Kidney (tissue), 13 donors: ENCODE measurements at regions not wholly inside any gene's neighbourhood (a gene's known extent, or its start where the extent isn't known, plus 50 kb on each side); places are given as distances from the start of the nearest gene placed in this dataset.
"Not testable (repeated sequence)": the region's sequence is repeated elsewhere in the genome, so short reads cannot be mapped to it uniquely, and the experiment has no call there.

ENCODE experiments used
- DNase-seq, 5 donors: peaks; one replicate each; pipeline ENCODE4 v3.0.0-alpha.2; 2013 to 2020
- FAIRE-seq: peaks from 2 replicates; lab custom pipeline; 2012; peaks lifted over from hg19 to GRCh38; lab: Jason Lieb, UNC
- H3K27ac ChIP-seq, 2 donors: one replicate each; pipeline ENCODE4 v1.7.0; 2013; ENCODE audit warnings: low read depth in 2 of 2, low read length in 2 of 2, inconsistent platforms in 1 of 2
- H3K27me3 ChIP-seq: one replicate; pipeline ENCODE4 v1.7.1; 2013; ENCODE audit warnings: low read length, inconsistent platforms; ENCODE audit not compliant: control insufficient read depth, insufficient read depth
- H3K36me3 ChIP-seq, 3 donors: one replicate each; pipeline versions ENCODE4 v1.7.0 to v1.7.1; 2013; ENCODE audit warnings: low read length in 3 of 3, control low read depth in 1 of 3, inconsistent platforms in 1 of 3; ENCODE audit not compliant: insufficient read depth in 3 of 3, control insufficient read depth in 2 of 3
- H3K4me1 ChIP-seq, 3 donors: one replicate each; pipeline versions ENCODE4 v1.7.0 to v1.7.1; 2013; ENCODE audit warnings: low read length in 3 of 3, inconsistent platforms in 1 of 3, low read depth in 1 of 3; ENCODE audit not compliant: control insufficient read depth in 2 of 3, insufficient read depth in 2 of 3
- H3K4me3 ChIP-seq, 3 donors: one replicate each; pipeline versions ENCODE4 v1.7.0 to v1.8.1; 2013; ENCODE audit warnings: low read length in 3 of 3, control low read depth in 1 of 3, inconsistent platforms in 1 of 3
- H3K9ac ChIP-seq, 3 donors: one replicate each; pipeline versions ENCODE4 v1.7.0 to v1.7.1; 2013; ENCODE audit warnings: low read length in 3 of 3, control low read depth in 1 of 3, inconsistent platforms in 1 of 3
- H3K9me3 ChIP-seq, 3 donors: one replicate each; pipeline versions ENCODE4 v1.7.0 to v1.7.1; 2013; ENCODE audit warnings: low read length in 3 of 3, control low read depth in 1 of 3, inconsistent platforms in 1 of 3; ENCODE audit not compliant: control insufficient read depth in 2 of 3, insufficient read depth in 1 of 3
- CTCF ChIP-seq: IDR thresholded peaks from 3 replicates; pipeline ENCODE4 v1.5.1; 2012; ENCODE audit warnings: mild to moderate bottlenecking, moderate library complexity, borderline replicate concordance; ENCODE audit not compliant: insufficient read depth; ENCODE audit errors: extremely low read depth
- intact Hi-C: fragments of 100-400 bp; cut with DNase I; formaldehyde crosslinking; loops from one replicate; pipeline ENCODE4 v1.11.1; 2022
- donor health status: control.
- donor health status: control.
- donor health status: control.
- donor health status: control.
- donor health status: control.
- donor health status: DM: yes; HTN: yes; CAD: no.
- donor health status: Normal renal cell carcinoma (clear cell type).

GRCh38 chrX:65971151-65971550, 68.7 kb downstream of the VSIG4 start:
- Histone ChIP-seq H3K27me3 (no peaks in the 10 kb centered on the region), H3K36me3 (no peaks in the 10 kb centered on the region), H3K4me3 (no peak overlapping the region), H3K4me1 (no peaks in the 10 kb centered on the region), H3K27ac (no peak overlapping the region), H3K9me3 (no peaks in the 10 kb centered on the region), H3K9ac (no peak overlapping the region)
- intact Hi-C loops = no loop called here
- DNase-seq (no peak), FAIRE-seq (no peak)
- TF ChIP-seq CTCF = no peak

- not testable (repeated sequence) for H3K9ac ChIP-seq, FAIRE-seq
These were observed 72.7 kb downstream of the VSIG4 start for GRCh38 chrX:65967159-65967558.

GRCh38 chrX:65961714-65962113, 78.2 kb downstream of the VSIG4 start:
- intact Hi-C loops = no loop called here

More at GRCh38 chrX:65967159-65967558, 72.7 kb downstream of the VSIG4 start:
- intact Hi-C loops, H3K27me3 ChIP-seq, H3K9me3 ChIP-seq, H3K27ac ChIP-seq, H3K4me3 ChIP-seq, H3K4me1 ChIP-seq, H3K36me3 ChIP-seq, DNase-seq: not testable (repeated sequence)

GRCh38 chrX:65948103-65948502, 91.8 kb downstream of the VSIG4 start:
- Histone ChIP-seq H3K4me1 (no peaks in the 10 kb centered on the region), H3K4me3 (no peak overlapping the region), H3K27me3 (no peaks in the 10 kb centered on the region), H3K9ac (no peak overlapping the region), H3K9me3 (no peaks in the 10 kb centered on the region), H3K27ac (no peak overlapping the region), H3K36me3 (no peaks in the 10 kb centered on the region)
- FAIRE-seq = no peak
- no peak for DNase-seq
- intact Hi-C loops = no loop called here
- no peak for TF ChIP-seq CTCF

More at GRCh38 chrX:65961714-65962113, 78.2 kb downstream of the VSIG4 start:
- Histone ChIP-seq H3K27ac (no peak overlapping the region), H3K4me3 (no peak overlapping the region), H3K9ac (no peak overlapping the region), H3K9me3 (no peaks in the 10 kb centered on the region), H3K4me1 (no peaks in the 10 kb centered on the region), H3K36me3 (no peaks in the 10 kb centered on the region), H3K27me3 (no peaks in the 10 kb centered on the region)
- DNase-seq = no peak
- no peak for FAIRE-seq
- TF ChIP-seq CTCF = no peak
